IMR-90 (cell line): ENCODE measurements at regions not wholly inside any gene's neighbourhood (a gene's known extent, or its start where the extent isn't known, plus 50 kb on each side); places are given as distances from the start of the nearest gene placed in this dataset.

ENCODE experiments used
- ATAC-seq: fragments of 200-7000 bp; cut with Tn5 transposase; 2 replicates; pipeline ENCODE4 v1.9.1; 2020; ENCODE audit warnings: low read depth, mild to moderate bottlenecking, moderate library complexity
- BruUV-seq: library from RNA; stranded (reverse); fragments of 400-500 nt; replicated peaks from 2 replicates; lab custom pipeline; 2021; lab: Mats Ljungman, UMichigan
- CTCF ChIA-PET: fragments of 300-600 bp; formaldehyde crosslinking; extraction: SDS; loops from one replicate; lab custom pipeline; 2021; ENCODE audit warnings: antibody characterized with exemption; lab: Yijun Ruan, JAX
- POLR2A ChIA-PET: fragments of 300-600 bp; sonication (Branson Sonifier 250); formaldehyde crosslinking; loops from one replicate; lab custom pipeline; 2022; ENCODE audit warnings: antibody characterized with exemption; ENCODE audit not compliant: unreplicated experiment; lab: Charles Lee
- DNase-seq: peaks from one replicate; pipeline ENCODE4 v3.0.0; 2013
- H2AFZ ChIP-seq: replicated peaks from 2 replicates; pipeline ENCODE3; 2013; ENCODE audit warnings: low read length, mild to moderate bottlenecking; ENCODE audit not compliant: poor library complexity
- H2AK5ac ChIP-seq: 2 replicates; pipeline ENCODE4 v1.6.1; 2013; ENCODE audit warnings: low read depth, low read length, inconsistent platforms
- H2AK9ac ChIP-seq: replicated peaks from 2 replicates; pipeline ENCODE3; 2013; ENCODE audit warnings: mild to moderate bottlenecking, low read depth, low read length, moderate library complexity; ENCODE audit not compliant: poor library complexity
- H2BK120ac ChIP-seq: 2 replicates; pipeline ENCODE4 v1.6.1; 2013; ENCODE audit warnings: low read depth, low read length, inconsistent platforms
- H2BK15ac ChIP-seq: 3 replicates; pipeline ENCODE4 v1.6.1; 2013; ENCODE audit warnings: low read depth, low read length, inconsistent platforms
- H2BK20ac ChIP-seq: 2 replicates; pipeline ENCODE4 v1.6.1; 2013; ENCODE audit warnings: low read depth, mild to moderate bottlenecking, inconsistent platforms, low read length, moderate library complexity
- H2BK5ac ChIP-seq: 2 replicates; pipeline ENCODE4 v1.6.1; 2013; ENCODE audit warnings: mild to moderate bottlenecking, low read depth, low read length, inconsistent platforms; ENCODE audit not compliant: poor library complexity, severe bottlenecking
- H3K14ac ChIP-seq: replicated peaks from 2 replicates; pipeline ENCODE4 v1.6.1; 2013; ENCODE audit warnings: low read depth, low read length, inconsistent platforms
- H3K18ac ChIP-seq: 2 replicates; pipeline ENCODE4 v1.6.1; 2013; ENCODE audit warnings: low read depth, low read length, control low read depth
- H3K23ac ChIP-seq: 2 replicates; pipeline ENCODE4 v1.6.1; 2013; ENCODE audit warnings: low read depth, low read length, inconsistent platforms
- H3K27ac ChIP-seq: 2 replicates; pipeline ENCODE4 v1.5.1; 2013; ENCODE audit warnings: mild to moderate bottlenecking, control low read depth, low read length; ENCODE audit not compliant: insufficient read depth
- H3K27me3 ChIP-seq: 2 replicates; pipeline ENCODE4 v1.6.1; 2013; ENCODE audit warnings: low read length; ENCODE audit not compliant: control insufficient read depth, insufficient read depth
- H3K36me3 ChIP-seq: 2 replicates; pipeline ENCODE4 v1.6.1; 2013; ENCODE audit warnings: low read length, mixed read lengths; ENCODE audit not compliant: control insufficient read depth, insufficient read depth
- H3K4ac ChIP-seq: 2 replicates; pipeline ENCODE4 v1.6.1; 2013; ENCODE audit warnings: low read depth, low read length, inconsistent platforms
- H3K4me1 ChIP-seq: 2 replicates; pipeline ENCODE4 v1.6.1; 2013; ENCODE audit warnings: low read length, mixed read lengths; ENCODE audit not compliant: control insufficient read depth, insufficient read depth
- H3K4me2 ChIP-seq: 2 replicates; pipeline ENCODE4 v1.6.1; 2013; ENCODE audit warnings: low read depth, mild to moderate bottlenecking, control low read depth, low read length, moderate library complexity
- H3K4me3 ChIP-seq: 2 replicates; pipeline ENCODE4 v1.5.1; 2013; ENCODE audit warnings: low read depth, mild to moderate bottlenecking, control low read depth, low read length, moderate library complexity; ENCODE audit not compliant: insufficient read depth
- H3K56ac ChIP-seq: 2 replicates; pipeline ENCODE4 v1.6.1; 2013; ENCODE audit warnings: low read length, inconsistent platforms; ENCODE audit not compliant: insufficient read depth; ENCODE audit errors: extremely low read depth
- H3K79me1 ChIP-seq, 2 experiments: 2 replicates each; pipeline ENCODE4 v1.6.1; 2013; ENCODE audit warnings: low read length in 2 of 2, inconsistent platforms in 1 of 2, low read depth in 1 of 2
- H3K9ac ChIP-seq: 2 replicates; pipeline ENCODE4 v1.6.1; 2013; ENCODE audit warnings: low read depth, low read length, control low read depth
- H3K9me1 ChIP-seq: 2 replicates; pipeline ENCODE4 v1.6.1; 2013; ENCODE audit warnings: low read length, inconsistent platforms; ENCODE audit not compliant: insufficient read depth
- H3K9me3 ChIP-seq: 2 replicates; pipeline ENCODE4 v1.6.1; 2013; ENCODE audit warnings: low read length; ENCODE audit not compliant: control insufficient read depth, insufficient read depth
- H4K20me1 ChIP-seq: 2 replicates; pipeline ENCODE4 v1.6.1; 2013; ENCODE audit warnings: low read length, inconsistent platforms; ENCODE audit not compliant: insufficient read depth
- H4K5ac ChIP-seq: 2 replicates; pipeline ENCODE4 v1.6.1; 2013; ENCODE audit warnings: mild to moderate bottlenecking, low read depth, low read length, control low read depth
- H4K8ac ChIP-seq, 2 experiments: 2 replicates each; pipeline ENCODE4 v1.6.1; 2013; ENCODE audit warnings: low read depth in 2 of 2, low read length in 2 of 2, control low read depth in 1 of 2, inconsistent platforms in 1 of 2
- H4K91ac ChIP-seq: 2 replicates; pipeline ENCODE4 v1.6.1; 2013; ENCODE audit warnings: low read depth, low read length, inconsistent platforms; ENCODE audit not compliant: insufficient read depth
- BHLHE40 ChIP-seq: fragments of 150-350 bp; IDR thresholded peaks from 2 replicates; pipeline ENCODE4 v1.6.1; 2016; ENCODE audit warnings: mild to moderate bottlenecking, low read depth, low read length
- CHD1 ChIP-seq: IDR thresholded peaks from 2 replicates; pipeline ENCODE4 v1.6.1; 2012; ENCODE audit warnings: low read depth, low read length, improper control_type of control experiment
- FOS ChIP-seq: fragments of 150-350 bp; IDR thresholded peaks from 2 replicates; pipeline ENCODE4 v1.6.1; 2016; ENCODE audit warnings: low read depth, low read length
- MAZ ChIP-seq: IDR thresholded peaks from 2 replicates; pipeline ENCODE4 v1.6.1; 2012; ENCODE audit warnings: low read depth, mild to moderate bottlenecking, low read length, improper control_type of control experiment, moderate library complexity, borderline replicate concordance
- MXI1 ChIP-seq: IDR thresholded peaks from 2 replicates; pipeline ENCODE4 v1.6.1; 2012; ENCODE audit warnings: low read depth, mild to moderate bottlenecking, low read length, moderate library complexity, borderline replicate concordance
- POLR2A ChIP-seq: IDR thresholded peaks from 2 replicates; pipeline ENCODE4 v1.6.1; 2012; ENCODE audit warnings: mild to moderate bottlenecking, low read depth, low read length
- RAD21 ChIP-seq: IDR thresholded peaks from 2 replicates; pipeline ENCODE4 v1.6.1; 2012; ENCODE audit warnings: low read length, improper control_type of control experiment
- RCOR1 ChIP-seq: IDR thresholded peaks from 2 replicates; pipeline ENCODE4 v1.6.1; 2012; ENCODE audit warnings: mild to moderate bottlenecking, low read length, improper control_type of control experiment; ENCODE audit not compliant: insufficient replicate concordance
- SMC3 ChIP-seq: fragments of 150-350 bp; IDR thresholded peaks from 2 replicates; pipeline ENCODE4 v1.6.1; 2016; ENCODE audit warnings: low read depth, mild to moderate bottlenecking, antibody characterized with exemption, low read length, moderate library complexity
- USF2 ChIP-seq: fragments of 150-350 bp; IDR thresholded peaks from 2 replicates; pipeline ENCODE4 v1.6.1; 2017; ENCODE audit warnings: mild to moderate bottlenecking, antibody characterized with exemption, low read length, low read depth
- WGBS, 2 experiments: methylation state at CpG; one replicate each; pipeline versions ENCODE4 v1.1.5 to v1.1.7; 2013; ENCODE audit warnings: missing lambda C conversion rate in 2 of 2; ENCODE audit not compliant: insufficient read length in 1 of 2; ENCODE audit errors: extremely low coverage in 2 of 2; 5-methylcytosine and 5-hydroxymethylcytosine counted together
- dilution Hi-C: fragments of 300-500 bp; cut with HindIII; formaldehyde crosslinking; loops from one replicate; pipeline ENCODE4 v1.14.3; 2018; ENCODE audit warnings: low sequenced_read_pairs; ENCODE audit not compliant: unreplicated experiment
- in situ Hi-C: fragments of 300-500 bp; cut with MboI; formaldehyde crosslinking; loops from 3 replicates; pipeline ENCODE4 v1.14.3; 2019; ENCODE audit warnings: low sequenced_read_pairs, inconsistent platforms, mixed read lengths
- intact Hi-C: fragments of 100-400 bp; cut with micrococcal nuclease; formaldehyde crosslinking; loops from 2 replicates; pipeline ENCODE4 v1.10.0; 2022

GRCh38 chr4:153890761-153891160 lies 101.9 kb upstream of the SFRP2 start:
- H2AK5ac ChIP-seq = no peak overlapping the region
- H4K91ac ChIP-seq = no peak overlapping the region
- H3K56ac ChIP-seq = no peak overlapping the region
- no peak for TF ChIP-seq FOS
- TF ChIP-seq MXI1 = no peak
- no peak for TF ChIP-seq CHD1
- no peak for TF ChIP-seq RAD21
- no peak for TF ChIP-seq MAZ
- TF ChIP-seq BHLHE40 = no peak
- TF ChIP-seq POLR2A = no peak
- TF ChIP-seq SMC3 = no peak
- TF ChIP-seq RCOR1 = no peak
- TF ChIP-seq USF2 = no peak
- no peak overlapping the region for H2BK15ac ChIP-seq
- BruUV-seq = no TSS peak
- H2BK20ac ChIP-seq = no peak overlapping the region
- no peak overlapping the region for H3K4ac ChIP-seq
- no peak overlapping the region for H3K4me2 ChIP-seq
- H3K27me3 ChIP-seq = no peaks in the 10 kb centered on the region
- no peaks in the 10 kb centered on the region for H4K20me1 ChIP-seq
- no peaks in the 10 kb centered on the region for H3K79me1 ChIP-seq
- no peak overlapping the region for H4K8ac ChIP-seq
- H3K4me1 ChIP-seq = no peaks in the 10 kb centered on the region
- no peak overlapping the region for H2BK120ac ChIP-seq
- in situ Hi-C loops (no loop called here), dilution Hi-C loops (no loop called here), intact Hi-C loops (no loop called here)
- ChIA-PET POLR2A (no interaction called here), CTCF (no interaction called here)
- no peaks in the 10 kb centered on the region for H3K9me1 ChIP-seq
- peaks cover 2% of the 10 kb centered on the region; the same call in 1 of the 2 replicates for H3K9me3 ChIP-seq
- H2AK9ac ChIP-seq = no peak overlapping the region
- WGBS, 2 experiments = 40% methylated on average over 2 of the region's 4 CpGs; no CpG with 5 or more reads in 1 of the 2 experiments
- no peak overlapping the region for H4K5ac ChIP-seq
- DNase-seq = no peak
- no peak for ATAC-seq
- H3K14ac ChIP-seq = no peak overlapping the region
- H3K36me3 ChIP-seq = no peaks in the 10 kb centered on the region
- H3K27ac ChIP-seq = no peak overlapping the region
- no peak overlapping the region for H2BK5ac ChIP-seq
- no peak overlapping the region for H3K18ac ChIP-seq
- H3K4me3 ChIP-seq = no peak overlapping the region
- no peak overlapping the region for H3K23ac ChIP-seq
- no peak overlapping the region for H2AFZ ChIP-seq
- H3K9ac ChIP-seq = no peak overlapping the region
